ENCODE measurements at regions not wholly inside any gene's neighbourhood (a gene's known extent, or its start where the extent isn't known, plus 50 kb on each side); places are given as distances from the start of the nearest gene placed in this dataset.

DNA sequence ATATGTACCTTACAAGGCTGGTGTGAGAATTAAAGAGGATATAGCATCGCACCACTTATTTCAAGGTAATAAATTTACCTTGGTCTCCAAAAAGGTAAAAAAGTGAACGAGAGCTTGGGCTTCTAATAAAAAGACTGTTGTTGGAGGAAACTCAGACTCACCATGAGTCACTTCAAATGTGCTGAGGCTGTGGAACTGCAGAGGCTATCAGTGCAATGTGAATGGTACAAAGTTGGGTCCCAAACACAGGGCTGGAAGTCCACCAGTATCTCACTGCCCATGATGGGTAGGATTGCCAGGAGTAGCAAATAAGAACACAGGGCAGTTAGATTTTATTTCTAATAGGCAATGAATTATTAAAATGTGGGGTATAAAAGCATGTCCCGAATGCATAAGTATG, 200.6 kb downstream of the MAFB start:
- DNase-seq: no peak

DNA sequence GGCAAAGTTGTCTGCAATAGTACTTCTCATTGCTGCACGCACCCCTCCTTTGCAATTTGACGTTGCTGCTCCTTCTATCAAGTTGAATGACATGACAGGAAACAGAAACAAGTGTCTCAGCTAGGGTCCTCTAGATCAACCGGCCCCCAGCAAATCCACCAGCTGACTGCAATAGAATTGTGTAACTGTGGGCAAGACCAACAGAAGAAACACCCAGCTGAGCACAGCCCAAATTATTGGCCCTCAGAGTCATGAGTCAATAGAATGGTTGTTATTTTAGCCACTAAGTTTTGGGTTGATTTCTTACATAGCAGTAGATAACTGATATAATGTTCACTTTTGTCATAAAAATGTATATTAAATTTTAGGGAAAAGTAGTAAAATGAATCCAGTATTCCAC, 202.7 kb downstream of the MAFB start:
- DNase-seq: no peak

DNA sequence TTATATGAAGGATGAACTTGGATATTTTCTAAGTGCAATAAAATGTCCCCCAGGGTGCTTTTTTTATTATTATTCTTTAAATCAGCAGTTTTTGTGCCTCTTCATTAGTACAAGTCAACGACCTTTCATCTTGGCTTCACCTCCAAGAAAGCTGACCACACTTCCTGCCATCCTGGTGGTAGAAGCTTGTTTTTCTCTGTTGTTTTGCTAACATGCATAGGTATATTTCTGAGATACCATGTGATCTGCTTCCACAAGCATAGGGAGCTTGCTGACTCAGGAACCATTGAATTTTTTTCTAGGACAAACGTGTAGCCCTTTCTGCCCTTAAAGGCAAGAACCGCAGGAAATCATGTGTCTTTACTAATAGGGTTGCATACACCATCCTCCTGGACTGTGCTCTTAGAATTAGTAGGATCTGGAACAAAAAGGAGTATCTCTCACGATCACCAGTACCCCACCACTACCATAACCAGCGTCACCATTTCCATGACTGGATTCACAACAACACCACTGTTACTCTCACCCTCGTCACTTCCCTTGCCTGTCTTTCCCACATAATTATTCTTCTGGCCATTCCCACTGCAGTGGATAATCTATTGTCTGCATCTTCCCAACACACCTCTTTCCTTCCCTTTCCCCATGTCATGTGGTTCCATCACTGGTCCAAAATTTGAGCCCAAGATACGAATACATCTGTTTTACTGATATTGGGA, 207.1 kb downstream of the MAFB start:
- no peak for DNase-seq

DNA sequence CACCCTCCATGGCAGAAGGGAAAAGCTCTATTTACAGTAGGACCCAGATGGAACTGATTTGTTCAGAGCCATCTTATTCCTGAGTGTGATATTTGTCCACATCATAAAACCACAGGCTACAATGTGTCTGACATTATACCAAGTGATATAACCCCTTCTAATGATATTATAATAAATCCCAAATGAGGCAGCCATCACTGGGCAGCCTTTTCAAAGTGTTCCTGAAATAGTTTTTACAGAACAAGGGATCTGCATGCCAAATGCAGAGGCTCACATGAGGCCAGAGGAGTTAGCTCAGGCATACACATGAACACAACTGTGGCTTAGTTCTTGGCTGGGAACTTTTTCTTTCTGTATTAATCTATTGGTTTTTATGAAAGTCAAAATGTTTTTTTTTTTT, 207.7 kb downstream of the MAFB start:
- no peak for DNase-seq

DNA sequence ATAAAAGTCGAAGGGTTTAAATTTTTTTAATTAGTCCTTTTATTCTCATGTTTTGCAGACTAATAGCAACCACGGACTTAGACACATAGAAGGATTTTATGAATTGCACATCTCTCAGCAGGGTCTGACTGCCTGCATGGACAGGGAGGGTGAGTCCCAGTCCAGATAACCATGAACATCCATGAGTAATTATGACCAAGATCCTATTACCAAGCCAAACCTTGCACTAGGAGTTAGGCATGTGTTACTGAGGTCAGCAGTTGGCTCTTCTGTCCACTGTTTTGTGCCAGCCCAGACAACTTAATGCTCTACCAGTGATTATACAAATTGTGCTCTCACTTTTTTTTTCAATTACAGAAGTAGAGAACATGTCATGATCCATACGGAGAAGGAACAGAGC, 211.2 kb downstream of the MAFB start:
- no peak for DNase-seq

DNA sequence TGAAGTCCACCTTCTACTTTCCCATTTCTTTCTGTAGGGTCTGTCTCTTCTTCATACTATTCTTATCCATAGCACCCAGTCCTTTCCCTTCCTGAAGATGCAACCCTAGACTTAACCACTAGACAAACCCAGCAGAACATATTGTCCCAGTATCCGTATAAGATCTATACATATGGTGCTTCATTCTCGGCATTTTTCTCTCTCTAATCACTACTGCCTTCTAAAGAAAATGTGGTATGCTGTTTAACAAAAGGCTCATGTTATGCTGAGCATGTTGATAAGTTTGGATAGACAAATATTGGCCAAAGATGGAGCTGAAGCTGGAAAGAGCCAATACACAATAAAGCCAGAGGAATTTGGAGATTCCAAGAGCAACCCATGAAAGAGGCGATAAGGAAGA, 212.6 kb downstream of the MAFB start:
- no peak for DNase-seq

DNA sequence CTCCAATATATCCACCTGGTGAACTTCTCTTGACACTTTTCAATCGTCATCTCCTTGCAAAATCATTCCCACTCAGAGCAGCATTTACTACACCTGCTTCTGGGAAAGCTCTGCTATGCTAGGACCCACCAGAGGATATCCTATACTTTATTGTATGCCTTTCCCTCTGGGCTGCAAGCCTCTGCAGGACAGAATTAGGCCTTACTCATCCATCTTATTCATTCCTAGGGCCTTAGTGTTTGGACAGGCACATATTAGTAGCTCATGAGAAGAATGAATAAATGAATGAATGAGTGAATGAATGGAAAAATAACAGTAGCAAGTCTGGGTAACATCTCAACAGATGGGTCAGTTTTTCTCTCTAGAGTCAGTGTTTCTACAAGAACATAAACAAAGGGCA, 216.1 kb downstream of the MAFB start:
- DNase-seq: no peak

DNA sequence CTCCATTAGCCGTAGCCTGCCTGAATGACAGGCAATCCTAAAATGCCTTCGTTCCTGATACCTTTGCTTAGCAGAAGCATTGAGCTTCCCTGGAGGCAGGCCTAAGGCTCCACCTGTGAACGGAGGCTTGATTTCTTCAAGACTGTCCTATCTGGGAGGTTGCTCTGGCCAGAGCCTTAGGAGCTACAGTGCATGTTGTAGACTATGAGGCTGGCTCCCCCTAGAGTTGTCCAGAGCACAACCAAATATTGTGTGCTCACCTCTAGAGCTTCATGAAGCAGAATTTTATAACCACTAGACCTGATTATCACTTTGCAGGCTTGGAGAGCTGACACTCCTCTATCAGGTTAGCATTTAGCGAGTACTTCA, 217.8 kb downstream of the MAFB start:
- no peak for DNase-seq

DNA sequence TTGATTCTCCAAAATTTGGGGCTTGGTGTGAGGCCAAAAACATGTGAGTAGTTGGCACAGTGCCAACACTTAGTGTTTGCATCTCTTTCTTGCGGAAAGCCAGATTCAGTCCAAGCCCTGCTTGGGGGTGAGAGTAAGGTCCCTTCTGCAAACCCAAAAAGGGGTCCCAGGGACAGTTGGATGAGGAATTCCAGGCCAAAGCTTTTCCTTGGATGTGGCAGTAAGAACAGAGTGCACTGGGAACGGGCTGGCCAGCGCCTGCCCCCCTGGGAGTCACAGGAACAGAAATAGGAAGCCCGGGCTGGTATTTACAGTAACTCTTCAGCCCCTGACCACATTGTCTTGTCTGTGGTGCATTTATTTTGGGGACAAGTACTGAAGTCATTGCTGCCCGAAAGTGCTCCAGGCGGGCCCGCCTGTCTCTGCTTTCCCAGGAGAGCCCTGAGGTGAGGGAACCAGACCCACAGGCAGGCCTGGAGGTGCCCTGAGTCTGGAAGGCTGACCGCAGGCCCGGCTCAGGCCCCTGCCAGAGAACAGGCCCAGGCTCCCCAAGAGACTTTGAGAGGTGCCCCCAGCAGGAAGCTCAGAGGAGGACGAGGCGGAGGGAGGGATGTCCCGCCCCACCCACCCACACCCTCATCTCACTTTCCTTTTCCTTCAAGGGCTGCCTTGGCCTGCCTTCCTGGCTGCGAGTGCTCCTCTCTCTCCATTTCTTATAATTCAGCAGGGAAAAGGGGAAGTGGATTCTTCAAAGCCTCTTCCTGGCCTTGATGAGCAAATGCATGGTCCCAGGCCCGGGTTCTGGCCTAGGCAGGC, 218.4 kb downstream of the MAFB start:
- peak in 1 of 2 donors; percentile 45 for DNase-seq

DNA sequence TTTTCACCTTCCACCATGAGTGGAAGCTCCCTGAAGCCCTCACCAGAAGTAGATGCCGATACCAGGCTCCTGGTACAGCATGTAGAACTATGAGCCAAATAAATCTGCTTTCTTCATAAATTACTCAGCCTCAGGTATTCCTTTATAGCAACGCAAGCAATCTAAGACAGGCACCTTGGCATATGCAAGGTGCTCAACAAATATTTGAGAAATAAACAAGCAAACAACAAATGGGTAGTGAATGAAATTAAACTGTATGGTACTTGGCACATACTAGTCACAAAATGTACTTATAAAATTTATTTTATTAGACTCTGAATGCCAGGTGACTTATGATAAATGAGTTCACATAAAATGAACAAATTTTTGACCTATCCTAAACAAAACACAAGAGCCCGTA, 220.3 kb downstream of the MAFB start:
- no peak for DNase-seq

DNA sequence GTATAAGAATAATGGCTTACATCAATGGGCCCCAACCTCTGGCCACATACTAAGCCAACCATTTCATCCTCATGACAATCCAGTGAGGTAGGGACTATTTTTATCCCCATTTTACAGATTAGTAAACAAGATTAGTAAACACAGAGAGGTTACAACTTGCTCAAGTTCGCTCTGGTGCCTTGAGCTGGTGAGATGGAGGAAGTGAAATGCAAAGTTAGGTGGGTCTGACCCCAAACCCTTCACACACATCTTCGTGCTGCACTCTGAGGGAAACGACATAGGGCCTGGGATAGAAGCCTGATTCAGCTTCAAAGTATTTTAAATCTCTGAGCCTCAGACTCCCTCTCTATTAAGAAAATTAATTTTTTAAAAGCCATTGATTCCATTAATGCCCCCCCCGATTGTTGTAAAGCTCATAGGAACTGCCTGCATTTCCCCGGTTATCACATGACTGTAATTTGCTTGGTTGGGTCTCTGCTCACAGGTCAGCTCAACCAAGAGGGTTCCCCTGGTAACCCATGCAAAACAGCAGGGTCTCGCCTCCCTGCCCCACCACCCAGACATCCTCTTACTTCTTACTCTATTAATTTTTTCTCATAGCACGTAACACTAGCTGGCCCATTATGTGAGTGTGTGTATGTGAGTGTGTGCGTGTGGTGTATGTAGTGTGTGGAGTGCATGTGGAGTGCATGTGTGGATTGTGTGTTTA, 221.2 kb downstream of the MAFB start:
- DNase-seq: no peak

DNA sequence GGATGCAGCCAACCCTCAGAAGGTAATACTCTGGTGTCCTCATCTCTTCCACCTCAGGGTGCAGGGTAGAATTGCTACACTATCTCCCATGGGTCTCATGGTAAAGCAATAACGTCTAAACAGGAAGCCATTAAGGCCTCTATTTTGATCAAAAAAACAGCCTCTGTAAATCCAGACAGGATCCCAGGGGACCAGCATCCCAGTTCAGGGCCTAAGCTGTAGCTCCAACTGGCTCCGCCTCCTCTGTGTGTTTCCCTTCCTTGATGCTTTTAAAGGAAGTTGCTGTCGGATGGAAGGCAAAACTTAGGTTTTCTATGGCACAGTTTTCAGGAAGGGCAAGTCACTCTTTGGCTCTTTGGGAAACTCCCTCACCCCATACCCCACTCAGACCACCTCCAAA, 222.0 kb downstream of the MAFB start:
- DNase-seq: no peak

DNA sequence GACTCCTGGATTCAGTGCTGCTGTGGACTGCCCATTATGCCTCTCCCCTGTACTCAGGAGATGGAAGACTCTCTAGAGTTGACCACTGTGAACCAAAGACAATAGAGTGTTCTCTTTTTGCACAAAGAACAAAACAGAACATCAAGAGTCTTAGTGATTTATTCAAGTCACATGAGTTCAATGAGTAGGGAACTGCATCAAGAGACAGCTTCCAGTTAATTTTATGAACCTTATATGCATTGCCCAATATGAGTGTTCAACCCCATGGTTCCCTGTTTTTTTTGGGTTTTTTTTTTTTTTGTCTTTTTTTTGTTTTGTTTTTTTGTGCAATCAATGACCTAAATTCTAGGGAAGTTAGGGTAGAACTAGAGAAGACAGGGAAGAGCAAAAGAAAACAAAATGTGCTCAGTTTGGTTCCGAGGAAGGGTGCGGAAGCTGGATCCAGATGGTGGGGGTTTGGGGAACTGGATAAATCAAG, 224.3 kb downstream of the MAFB start:
- peak; percentile 60 to 80 for DNase-seq

DNA sequence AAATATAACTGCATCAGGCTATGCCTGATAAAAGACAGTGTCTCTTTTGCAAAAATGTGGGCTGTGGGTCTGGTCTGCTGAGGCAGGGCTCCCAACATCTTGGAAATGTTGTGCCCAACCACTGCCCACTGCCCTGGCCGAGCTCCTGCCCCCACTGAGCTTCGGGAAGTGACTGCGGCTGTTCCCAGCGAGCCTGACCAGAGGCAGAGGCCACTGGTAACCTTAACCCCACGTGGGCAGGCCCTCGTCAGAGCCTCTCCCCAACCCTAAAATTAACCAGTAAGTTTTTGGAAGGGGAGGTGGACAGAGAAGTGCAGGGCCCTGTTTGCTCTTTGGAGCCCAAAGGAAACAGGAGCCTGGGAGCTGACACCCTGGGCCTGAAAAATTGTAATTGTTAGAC, 225.9 kb downstream of the MAFB start:
- DNase-seq: no peak

DNA sequence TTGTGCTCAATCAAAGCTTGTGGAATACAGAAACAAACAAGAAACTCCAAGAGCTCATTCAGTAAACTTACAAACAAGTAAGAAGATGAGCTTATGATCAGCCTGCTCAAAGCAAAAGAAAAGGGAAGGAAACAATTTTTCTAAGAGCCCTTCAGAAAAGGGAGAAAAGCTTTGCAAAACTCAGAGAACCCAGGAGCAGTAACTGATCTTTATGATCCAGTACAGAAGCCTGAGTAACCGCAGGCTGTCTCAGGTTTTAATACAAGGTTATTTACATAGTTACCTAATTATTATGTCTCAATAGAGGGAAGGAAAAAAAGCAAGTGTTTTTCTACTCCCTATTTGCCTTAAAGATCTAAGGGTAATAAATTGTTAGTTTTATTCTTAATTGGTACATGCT, 226.5 kb downstream of the MAFB start:
- DNase-seq: peak in 1 of 2 donors; percentile 34

DNA sequence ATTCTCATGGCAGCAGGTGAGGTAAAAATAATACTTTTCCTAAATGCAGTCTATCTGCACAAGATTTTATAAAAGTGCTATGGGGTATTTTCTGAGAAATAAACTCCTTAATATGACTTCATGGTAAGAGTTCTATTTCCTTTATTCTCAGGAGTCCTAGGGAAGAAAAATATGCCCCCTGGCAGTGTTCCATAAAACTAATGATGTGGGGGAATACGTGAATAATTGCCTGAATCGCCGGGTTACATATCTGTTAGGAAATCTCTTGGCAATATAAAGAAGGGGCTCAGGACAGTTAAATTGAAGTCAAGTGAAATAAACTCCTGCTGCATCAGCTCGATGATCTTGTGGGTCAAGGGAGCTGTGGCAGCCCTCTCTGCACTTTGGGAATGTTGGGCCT, 229.7 kb downstream of the MAFB start:
- DNase-seq: no peak

DNA sequence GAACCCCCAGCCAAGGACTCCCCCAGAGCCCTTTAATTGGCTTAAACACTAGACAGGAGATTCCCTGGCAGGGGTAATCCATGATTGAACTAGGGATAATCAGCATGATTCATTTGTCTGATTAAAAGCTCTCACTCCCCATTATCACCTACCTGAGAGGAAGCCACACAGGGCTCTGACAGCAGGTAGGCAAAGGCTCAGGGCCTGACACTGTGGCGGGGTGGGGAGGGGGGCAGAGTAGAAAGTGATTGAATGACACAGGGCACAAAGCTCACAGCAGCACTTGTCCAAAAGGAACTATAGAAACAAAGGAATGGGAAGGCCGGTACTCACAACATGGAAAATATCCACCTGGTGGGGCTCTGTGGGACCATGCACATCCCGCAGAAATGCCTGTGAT, 231.6 kb downstream of the MAFB start:
- no peak for DNase-seq

DNA sequence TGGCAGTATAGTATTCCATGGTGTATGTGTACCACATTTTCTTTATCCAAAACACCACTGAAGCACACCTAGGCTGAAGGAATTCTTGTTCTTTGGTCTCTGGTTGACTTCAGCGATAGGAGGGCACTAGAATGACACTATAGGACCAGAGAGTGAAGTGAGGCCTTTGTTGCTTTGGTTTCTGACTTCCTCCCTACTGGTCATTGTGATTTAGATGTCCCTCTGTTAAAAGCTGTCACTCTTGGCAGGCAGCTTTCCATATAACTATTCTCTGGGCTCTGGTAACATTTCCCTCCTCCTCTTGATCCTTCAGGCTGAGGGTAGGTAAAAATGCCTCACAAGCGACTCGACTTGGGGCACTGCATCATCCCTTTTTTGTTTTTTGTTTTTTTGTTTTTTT, 236.3 kb downstream of the MAFB start:
- no peak for DNase-seq

DNA sequence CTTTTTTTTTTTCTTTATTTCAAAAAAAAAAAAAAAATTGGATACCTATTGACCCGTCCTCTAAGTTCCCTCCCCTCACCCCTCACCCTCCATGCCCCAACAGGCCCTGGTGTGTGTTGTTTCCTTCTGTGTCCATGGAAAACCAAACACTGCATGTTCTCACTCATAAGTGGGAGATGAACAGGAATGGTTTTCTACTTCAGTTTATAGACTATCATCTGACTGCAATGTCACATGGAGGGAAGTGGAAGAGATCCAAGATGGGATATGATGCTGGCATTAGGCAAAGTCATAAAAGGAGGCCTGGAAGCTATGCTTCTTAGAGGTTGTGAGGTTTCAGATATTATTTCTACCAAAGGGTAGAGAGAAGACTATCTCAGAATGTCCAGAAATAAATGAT, 237.5 kb downstream of the MAFB start:
- no peak for DNase-seq

DNA sequence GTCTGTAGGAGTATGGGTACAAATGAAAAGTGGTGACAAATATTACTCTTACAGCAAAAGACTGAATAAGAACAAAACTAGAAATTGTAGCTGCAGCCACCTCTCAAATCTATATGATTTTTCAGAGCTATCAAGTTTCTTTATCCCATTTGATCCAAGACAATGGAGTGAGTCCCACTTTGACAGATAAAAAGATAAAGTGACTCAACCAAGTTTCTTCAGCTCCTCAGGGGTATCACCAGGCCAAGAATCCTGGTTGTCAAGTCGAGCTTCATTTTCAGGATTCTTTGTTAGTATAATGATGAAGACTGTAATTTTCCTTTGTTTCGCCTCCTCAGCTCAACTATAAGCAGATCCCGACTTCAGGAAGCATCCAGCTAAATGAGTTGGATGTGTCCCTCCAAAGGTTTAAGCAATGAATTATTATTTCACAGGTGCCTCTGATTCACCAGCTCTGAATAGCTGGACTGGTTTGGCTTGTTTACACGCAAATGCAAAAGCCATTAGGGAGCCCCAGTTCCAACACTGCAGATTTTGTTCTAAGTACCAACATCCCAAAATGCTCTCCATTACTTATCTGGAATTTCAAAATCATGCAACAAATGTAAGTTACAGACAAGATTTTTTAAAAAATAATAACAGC, 238.9 kb downstream of the MAFB start:
- DNase-seq: no peak

DNA sequence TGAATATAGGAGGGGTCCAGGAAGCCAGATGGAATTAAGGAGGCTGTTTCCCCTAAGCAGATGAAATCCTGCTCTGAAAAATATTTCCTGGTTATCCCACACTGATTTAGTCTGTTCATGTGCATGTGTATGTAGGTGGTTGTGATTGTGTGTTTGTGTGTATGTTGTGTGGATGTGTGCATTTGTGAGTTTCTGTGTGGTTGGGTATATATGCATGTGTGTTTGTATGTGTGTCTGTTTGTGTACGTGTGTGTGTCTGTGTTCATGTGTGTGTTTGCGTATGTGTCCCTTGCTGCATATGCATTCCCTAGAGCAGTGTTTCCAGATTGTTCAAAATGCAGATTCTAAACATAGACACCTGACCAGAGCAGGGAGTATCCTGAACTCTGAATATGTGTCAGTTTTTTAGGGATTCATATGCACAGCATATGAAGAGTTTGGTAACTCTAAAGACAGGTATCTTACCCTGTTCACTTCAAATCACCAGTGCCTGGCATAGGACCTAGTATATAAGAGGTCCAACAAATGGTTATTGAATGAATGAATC, 239.8 kb downstream of the MAFB start:
- DNase-seq: no peak

DNA sequence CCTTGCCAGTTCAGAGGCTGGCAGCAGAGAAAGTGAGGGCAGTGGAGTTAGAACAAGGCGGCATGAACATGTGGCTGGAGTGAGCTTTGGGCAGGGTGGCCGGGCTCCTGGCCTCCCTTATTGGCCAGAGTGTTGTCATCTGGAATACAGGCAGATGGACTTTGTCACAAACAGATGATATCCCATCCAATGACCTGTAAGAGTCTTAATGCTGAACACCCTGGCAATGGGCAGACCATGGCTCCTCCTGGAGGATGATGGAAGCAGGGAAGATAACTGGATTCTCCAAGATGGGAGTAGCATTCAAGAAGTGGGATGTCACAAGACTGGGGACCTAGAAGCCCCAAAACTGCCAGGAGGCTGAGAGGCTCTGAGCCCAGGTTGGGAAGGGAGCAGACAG, 242.1 kb downstream of the MAFB start:
- DNase-seq: no peak

DNA sequence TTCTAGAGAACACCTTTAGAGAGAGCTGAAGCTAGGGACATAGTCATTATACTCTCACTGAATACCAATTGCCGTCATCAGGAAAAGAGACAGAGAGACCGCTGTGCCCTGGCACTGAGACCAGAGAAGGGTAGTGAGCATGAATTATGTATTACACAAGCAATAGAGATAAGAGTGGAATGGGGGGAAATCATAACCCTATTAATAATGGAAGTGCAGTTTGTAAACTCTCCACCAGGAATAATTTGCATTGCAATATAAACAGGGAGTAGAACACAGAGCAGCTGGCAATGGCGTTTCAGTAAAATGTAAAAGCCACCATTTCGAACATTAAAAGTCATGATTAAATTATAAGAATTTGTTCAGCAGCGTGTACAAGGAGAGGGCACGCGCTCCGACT, 244.5 kb downstream of the MAFB start:
- DNase-seq: no peak
